Muscle of arm (tissue), 1 donor: ENCODE measurements at regions not wholly inside any gene's neighbourhood (a gene's known extent, or its start where the extent isn't known, plus 50 kb on each side); places are given as distances from the start of the nearest gene placed in this dataset.
"Not testable (repeated sequence)": the region's sequence is repeated elsewhere in the genome, so short reads cannot be mapped to it uniquely, and the experiment has no call there.

Experiments
- DNase-seq: peaks from one replicate; pipeline ENCODE4 v3.0.0-alpha.2; 2013

DNA sequence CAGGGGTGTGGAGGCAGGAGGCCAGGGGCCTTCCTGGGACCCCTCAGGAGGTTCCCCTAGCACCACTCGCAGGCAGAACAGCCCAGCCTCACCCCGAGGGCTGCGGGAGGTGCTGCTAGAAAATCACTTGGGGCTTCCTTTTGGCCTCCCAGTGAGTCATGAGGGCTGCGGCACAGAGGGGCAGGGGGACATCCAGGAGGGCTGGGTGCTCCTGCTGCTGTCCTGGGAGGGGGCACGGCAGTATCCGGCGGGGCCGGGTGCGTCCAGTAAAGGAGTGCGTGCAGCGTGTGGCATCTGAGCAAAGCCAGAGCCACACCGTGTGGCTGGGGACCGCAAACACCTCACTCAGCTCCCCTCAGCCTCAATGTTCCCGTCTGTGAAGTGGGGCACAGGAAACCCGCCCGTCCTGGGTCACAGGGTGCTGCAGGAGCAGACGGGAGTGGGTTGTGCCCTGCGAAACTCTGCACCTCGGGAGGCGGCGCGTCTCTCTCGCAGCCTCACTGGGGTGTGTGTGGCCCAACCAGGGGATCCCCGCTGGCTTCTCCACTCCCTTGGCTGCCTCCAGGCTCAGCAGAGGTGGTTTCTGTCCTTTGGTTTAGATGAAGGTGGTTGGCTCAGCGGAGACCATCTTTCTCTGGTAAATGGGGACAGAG lies 117.3 kb upstream of the ZNF469 start:
- DNase-seq, result not testable (repeated sequence)

DNA sequence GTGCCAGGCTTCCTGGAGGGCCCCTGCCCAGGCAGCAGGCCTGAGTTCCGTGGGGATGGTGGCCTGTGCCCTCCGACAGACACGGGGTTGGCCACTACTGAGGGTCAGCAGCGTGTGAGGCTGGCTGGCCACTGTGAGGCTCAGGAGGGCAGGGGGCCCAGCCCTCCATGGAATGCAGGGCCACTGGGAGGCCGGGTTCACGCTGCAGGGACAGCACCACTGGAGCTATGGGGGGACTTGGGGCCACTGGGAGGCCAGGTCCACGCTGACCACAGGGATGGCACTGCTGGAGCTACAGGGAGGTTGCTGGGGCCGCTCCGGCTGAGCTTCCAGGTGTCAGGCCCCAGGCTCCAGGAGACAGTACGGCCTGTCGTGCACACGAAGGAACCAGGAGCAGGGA lies 116.7 kb upstream of the ZNF469 start:
- not testable (repeated sequence) for DNase-seq

- not testable (repeated sequence) for DNase-seq
Observed at GRCh38 chr16:88266935-88267551, 115.7 kb upstream of the ZNF469 start.

DNA sequence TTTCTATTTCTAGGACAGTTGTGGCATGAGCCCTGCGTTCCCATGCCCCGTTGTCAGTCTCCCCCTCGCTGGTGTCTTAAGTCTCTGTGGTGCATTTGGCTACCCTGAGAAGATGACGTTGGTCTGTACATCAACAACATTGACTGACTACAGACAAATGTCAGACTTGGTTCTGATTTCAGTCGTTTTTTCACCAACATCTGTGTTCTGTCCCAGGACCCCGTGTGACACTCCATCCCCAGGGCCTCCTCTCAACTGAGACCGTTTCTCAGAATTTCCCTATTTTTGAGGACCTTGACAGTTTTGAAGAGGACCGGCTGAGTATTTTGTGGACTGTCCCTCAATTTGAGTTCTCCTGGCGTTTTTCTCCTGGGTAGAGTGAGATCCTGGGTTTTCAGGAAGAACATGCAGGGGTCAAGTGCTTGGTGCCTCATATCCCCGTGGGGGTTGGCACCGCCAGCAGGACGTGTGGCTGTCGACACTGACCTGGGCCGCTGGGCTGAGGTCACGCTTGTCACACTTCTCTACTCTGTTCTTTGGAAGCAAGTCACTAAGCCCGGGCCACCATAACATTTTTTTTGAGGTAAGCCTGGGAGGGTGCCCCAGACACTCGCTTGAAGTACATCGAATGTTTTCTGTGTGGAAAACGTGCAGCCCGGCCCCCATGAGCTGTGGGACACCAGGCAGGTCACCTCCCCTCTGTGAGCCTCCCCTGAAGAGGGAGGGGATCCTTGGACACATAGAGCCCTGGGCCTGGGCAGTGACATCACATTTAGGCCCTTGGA lies 114.4 kb upstream of the ZNF469 start:
- not testable (repeated sequence) for DNase-seq

- not testable (repeated sequence) for DNase-seq
Observed at GRCh38 chr16:88270171-88270790, 112.5 kb upstream of the ZNF469 start.

DNA sequence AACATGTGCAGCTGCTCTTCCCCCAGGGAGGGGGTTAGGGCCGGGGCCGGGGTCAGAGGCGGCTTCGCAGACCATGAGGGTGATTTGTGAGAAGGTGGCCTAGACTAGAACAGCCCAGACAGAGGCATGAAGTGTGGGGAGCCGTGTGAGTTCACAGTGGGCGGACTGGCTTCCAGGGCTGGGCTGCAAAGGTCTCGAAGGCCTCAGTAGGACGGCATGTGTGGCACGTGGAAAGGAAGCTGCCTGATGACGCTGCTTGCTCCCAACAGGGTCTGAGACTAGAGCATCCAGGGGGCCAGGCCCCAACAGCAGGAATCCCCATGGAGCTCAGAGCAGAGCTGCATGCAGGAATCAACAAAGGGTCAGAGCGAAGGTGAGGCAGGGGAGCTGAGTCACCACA lies 111.5 kb upstream of the ZNF469 start:
- DNase-seq, result not testable (repeated sequence)

DNA sequence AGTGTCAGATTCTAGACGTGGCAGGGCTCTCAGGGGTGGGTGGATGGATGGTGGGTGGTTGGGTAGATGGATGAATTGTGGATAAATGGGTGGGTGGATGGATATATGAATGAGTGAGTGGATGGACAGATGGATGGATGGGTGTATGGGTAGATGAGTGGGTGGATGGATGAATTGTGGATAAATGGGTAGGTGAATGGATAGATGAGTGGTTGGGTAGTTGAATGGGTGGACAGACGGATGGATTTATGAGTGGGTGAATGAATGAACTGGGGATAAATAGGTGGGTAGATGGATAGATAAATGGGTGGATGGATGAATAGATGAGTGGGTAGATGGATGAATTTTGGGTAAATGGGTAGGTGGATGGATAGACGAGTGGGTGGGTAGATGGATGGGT lies 111.0 kb upstream of the ZNF469 start:
- not testable (repeated sequence) for DNase-seq

- DNase-seq, result not testable (repeated sequence)
Observed at GRCh38 chr16:88272437-88272836, 110.3 kb upstream of the ZNF469 start.

DNA sequence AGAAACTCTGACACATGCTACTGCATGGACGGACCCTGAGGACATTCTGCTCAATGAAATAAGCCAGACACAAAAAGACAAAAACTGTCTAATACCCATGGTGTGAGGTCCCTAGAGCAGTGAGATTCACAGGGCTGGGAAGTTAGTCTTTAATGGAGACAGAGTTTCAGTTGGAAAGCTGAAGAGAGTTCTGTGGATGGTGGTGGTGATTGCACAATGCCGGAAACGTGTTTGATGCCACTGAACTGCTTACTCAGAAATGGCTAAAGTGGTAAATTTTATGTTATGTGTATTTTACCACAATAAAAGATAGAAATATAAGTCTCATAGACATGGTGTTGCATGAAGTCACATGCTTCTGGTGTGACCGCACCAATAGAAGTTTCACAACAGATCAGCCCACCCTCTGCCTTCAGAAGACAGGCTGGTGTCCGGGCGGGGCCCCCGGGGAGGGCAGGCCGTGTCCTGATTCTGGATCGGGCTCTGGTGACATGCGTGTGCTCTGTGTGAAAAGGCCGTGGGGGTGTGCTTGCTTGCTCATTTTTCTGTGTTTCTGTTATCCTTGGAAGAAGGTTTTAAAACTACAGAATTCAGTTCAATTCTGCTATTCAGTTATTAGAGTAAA lies 108.5 kb upstream of the ZNF469 start:
- DNase-seq, result not testable (repeated sequence)

GRCh38 chr16:88274847-88275246 lies 107.9 kb upstream of the ZNF469 start:
- DNase-seq, result no peak

GRCh38 chr16:88275336-88276122 lies 107.2 kb upstream of the ZNF469 start:
- DNase-seq, result not testable (repeated sequence)

- DNase-seq, result not testable (repeated sequence)
Observed at GRCh38 chr16:88276123-88276588, 106.6 kb upstream of the ZNF469 start.

GRCh38 chr16:88276591-88276990 lies 106.2 kb upstream of the ZNF469 start:
- DNase-seq, result no peak

- DNase-seq, result no peak
Observed at GRCh38 chr16:88279998-88280397, 102.8 kb upstream of the ZNF469 start.

GRCh38 chr16:88281858-88282563 lies 100.7 kb upstream of the ZNF469 start:
- no peak for DNase-seq

GRCh38 chr16:88282564-88283395 lies 100.0 kb upstream of the ZNF469 start:
- DNase-seq, result no peak

- no peak for DNase-seq
Observed at GRCh38 chr16:88283596-88283995, 99.2 kb upstream of the ZNF469 start.

DNA sequence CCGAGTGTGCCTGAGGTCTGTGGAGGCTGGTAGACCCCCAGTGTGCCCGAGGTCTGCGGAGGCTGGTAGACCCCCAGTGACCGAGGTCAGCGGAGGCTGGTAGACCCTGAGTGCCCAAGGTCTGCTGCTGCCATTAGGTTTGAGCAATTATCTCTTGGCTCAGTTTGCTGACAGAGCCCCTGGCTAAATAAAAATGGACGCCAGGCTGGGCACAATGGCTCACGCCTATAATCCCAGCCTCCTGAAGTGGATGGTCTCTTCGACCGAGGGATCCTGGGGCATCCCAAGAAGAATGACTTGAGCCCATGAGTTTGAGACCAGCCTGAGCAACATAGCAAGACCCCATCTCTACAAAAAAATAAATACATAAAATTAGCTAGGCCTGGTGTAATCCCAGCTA lies 98.7 kb upstream of the ZNF469 start:
- DNase-seq, result no peak
